GM19099 (cell line): ENCODE measurements at regions not wholly inside any gene's neighbourhood (a gene's known extent, or its start where the extent isn't known, plus 50 kb on each side); places are given as distances from the start of the nearest gene placed in this dataset.

Experiments
- POLR2A ChIP-seq: IDR thresholded peaks from 3 replicates; pipeline ENCODE4 v1.6.1; 2011; ENCODE audit warnings: low read depth; ENCODE audit not compliant: insufficient read length; ENCODE audit errors: extremely low read depth

DNA sequence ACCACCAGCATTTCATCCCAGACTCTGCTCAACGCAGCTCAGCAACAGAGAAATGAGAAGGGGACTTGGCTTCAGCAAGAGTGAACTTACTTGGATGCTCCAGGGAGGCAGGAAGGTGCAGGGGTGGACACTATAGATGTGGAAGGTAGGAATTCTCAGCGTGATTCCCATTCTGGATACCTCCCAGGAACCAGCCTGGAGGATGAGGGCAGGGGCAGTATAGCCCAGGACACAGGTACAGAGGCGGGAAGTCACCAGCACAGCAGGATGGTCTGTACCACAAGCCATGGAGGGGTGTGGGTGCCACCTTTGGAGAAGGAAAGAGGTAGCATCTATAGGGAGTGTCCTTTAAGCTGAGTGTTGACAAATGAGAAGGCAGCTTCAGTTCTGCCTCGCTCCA is 1275.2 kb downstream of the TBC1D22A start:
- no peak for TF ChIP-seq POLR2A

GRCh38 chr22:48035897-48036296 is 1273.4 kb downstream of the TBC1D22A start:
- TF ChIP-seq POLR2A, result no peak

GRCh38 chr22:48031589-48031988 is 1269.1 kb downstream of the TBC1D22A start:
- no peak for TF ChIP-seq POLR2A

DNA sequence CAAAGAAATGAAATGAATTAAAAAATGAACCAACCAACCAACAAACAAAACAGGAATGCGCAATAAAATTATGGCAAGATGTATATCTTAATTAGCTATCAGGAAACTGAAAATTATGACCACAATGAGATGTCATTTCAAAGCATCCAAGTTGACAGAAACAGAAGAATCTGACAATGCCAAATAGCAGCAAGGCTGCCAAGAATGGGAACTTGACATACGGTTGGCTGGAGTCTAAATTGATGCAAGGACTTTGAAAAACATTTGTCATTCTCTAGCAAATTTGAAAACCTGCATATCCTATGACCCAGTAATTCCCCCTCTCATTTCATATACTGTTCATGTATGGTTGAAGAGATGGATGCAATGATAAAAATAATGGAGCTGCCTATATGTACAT is 1262.6 kb downstream of the TBC1D22A start:
- no peak for TF ChIP-seq POLR2A

DNA sequence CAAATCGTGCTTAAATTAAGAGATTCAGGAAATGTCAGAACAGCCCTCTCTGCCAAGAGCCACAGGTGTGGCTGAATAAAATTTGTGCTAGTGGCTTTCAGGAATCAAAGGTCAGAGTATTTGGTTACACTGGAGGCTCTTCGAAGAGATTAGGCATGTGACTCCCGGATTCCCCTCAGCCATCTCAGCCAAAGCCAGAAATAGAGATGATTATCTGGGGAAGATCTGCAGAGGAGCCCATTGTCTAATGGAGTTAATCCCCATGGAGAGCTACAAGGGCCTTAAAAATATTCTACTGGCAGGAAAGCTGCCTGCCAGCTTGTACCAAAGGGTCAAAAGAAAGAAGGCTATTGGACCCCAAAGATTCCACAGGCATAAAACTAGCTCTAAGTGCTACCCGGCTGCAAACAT is 1259.5 kb downstream of the TBC1D22A start:
- no peak for TF ChIP-seq POLR2A

GRCh38 chr22:48018346-48018745 is 1255.9 kb downstream of the TBC1D22A start:
- TF ChIP-seq POLR2A, result no peak

DNA sequence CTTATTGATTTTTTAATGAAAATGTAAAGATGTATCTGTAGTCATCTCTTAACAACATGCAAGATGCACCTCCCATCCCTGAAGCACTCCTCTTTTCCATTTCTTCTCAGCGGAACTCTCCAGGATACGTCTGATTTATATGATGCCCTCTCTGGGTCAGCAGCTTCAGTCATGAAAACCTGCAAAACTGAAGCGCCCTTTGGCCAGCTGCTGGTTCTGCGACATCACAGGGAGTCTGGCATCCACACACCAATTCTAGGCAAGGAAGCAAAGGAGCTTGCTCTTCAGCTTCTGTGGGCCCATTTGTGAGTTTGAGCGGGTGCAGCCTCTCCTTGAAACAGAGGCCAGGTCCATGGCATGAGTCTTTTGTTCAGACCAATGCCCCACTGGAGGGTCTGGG is 1253.3 kb downstream of the TBC1D22A start:
- no peak for TF ChIP-seq POLR2A

- TF ChIP-seq POLR2A, result no peak
These were observed 1242.5 kb downstream of the TBC1D22A start for GRCh38 chr22:48004936-48005335.

DNA sequence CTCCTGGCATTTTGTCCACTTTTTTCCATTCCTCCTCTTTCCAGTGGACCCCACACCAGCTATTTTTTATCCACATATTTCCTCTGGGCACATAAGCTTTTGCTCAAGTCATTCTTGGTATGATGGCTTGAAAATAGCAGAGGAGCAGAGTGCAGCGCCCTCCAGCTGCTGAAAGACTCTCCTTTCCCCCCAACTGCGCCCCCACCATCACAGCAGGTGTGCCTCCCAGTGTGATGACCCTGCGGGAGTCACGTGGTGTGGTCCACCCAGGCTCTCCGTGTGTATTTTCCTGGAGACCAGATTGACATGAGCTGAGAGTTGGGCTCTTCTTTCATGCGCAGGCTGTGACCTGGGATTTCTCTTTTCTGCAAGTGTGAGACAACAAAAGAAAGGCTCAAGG is 1241.6 kb downstream of the TBC1D22A start:
- no peak for TF ChIP-seq POLR2A

GRCh38 chr22:48001101-48001500 is 1238.7 kb downstream of the TBC1D22A start:
- TF ChIP-seq POLR2A, result no peak

- no peak for TF ChIP-seq POLR2A
These were observed 1235.2 kb downstream of the TBC1D22A start for GRCh38 chr22:47997612-47998011.

DNA sequence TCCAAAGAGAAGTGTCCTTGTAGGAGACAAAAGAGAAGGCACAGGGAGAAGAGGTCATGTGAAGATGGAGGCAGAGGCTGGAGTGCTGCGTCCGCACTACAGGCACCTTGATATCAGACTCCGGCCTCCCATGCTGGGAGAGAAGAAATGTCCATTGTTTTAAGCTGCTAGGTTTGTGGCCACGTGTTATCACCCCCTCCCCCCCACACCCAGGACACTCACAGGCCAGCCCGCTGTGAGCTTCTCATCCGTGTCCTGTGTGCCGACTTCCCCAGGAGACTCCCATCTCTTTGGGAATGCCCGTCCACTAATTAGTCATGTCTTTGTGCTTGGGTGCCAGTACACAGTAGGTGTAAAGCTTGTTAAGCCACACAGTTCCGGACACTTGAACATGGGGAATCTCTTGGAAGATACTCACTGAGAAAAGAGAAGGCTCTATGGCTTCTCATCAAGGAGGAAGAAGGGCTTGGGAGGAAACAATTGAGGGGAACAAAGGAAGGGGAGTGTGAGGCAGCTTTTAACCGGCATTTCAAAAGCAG is 1234.7 kb downstream of the TBC1D22A start:
- TF ChIP-seq POLR2A, result no peak

- no peak for TF ChIP-seq POLR2A
These were observed 1234.0 kb downstream of the TBC1D22A start for GRCh38 chr22:47996446-47996857.

- TF ChIP-seq POLR2A, result no peak
These were observed 1233.3 kb downstream of the TBC1D22A start for GRCh38 chr22:47995718-47996117.

DNA sequence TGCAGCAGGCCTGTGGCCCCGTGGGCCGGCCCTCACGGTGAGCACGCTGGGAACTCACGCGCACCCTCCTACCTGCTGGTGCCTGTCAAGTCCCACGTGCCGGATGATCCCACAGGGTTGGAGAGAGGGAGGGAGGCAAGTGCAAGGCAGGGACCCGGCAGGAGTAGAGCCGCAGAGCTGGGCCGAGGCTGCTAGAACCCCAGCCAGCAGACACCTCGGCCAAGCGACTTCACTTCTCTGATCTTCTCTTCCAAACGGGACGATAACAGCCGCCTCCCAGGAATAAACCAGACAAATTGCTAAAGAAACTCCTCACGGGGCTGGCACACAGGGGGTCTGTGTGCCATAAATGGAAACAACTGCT is 1232.8 kb downstream of the TBC1D22A start:
- TF ChIP-seq POLR2A, result no peak

DNA sequence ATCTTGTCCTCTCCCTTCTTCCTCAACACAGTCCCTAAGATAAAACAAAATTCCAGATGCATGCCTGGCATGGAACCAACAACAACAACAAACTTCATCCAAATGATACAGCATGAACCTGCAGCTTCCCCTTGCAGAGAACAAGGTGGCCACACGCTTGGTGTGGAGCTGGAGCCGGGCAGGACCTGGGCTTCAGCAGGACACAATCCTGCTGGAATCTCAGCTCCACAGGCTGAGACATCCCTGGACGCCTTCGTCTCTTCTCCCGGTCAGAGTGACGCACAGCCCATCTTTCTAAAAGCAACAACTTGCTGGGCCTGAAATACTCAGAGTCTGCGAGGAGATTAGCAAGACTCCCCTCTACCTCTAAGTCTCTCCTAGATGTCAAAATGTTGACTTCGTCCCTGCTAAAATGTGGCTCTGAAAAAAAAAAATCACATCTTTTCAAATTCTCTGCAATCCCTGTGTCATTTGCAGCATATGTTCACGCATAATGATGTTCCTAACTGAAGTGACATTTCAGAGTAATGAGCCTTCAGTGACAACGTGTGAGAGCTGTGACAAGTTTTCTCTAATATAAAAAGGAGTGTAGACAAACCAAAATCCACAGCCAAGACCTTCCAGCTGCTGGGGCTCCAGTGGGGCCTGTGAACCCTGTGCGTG is 1232.3 kb downstream of the TBC1D22A start:
- TF ChIP-seq POLR2A, result no peak

DNA sequence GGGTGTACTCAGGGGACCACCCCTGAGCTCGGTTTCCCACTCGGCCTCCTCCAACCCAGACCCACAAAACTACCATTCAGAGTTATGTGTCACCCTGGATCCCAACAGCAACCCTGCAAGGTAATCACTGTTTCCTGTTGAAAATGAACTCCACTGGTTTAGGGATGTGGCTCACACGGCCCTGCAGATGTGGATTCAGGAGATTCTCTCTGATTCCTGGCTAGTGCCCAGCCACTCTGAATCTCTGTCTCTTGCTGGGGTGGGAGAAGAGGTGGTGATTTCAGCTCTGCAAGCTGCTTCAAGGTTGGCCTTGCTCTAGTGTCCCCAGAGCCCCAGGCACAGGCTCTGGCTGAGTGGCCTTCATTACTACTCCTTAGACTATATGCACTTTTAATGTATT is 1231.6 kb downstream of the TBC1D22A start:
- TF ChIP-seq POLR2A, result no peak
